ENCODE measurements at regions not wholly inside any gene's neighbourhood (a gene's known extent, or its start where the extent isn't known, plus 50 kb on each side); places are given as distances from the start of the nearest gene placed in this dataset.
A peak's percentile ranks its signal among the peaks of the same experiment; 100 is the strongest.

DNA sequence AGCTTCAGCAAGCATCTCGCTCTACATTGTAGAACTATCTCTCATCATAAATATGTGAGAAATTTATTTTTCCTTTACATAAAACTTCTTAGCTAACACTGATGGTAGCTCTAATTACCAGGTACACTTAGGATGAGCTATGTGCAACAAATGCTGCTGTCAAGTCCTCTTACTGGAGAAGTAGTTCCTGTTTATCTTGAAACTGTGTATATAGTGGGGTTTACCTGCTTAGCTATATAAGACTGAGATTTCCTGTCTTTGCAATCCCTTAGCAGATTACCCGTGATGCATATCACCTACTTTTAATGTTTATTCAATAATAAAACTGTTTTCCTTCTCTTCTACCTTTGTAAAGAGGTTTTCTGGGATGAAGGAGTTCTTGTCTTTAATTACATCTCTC lies 98.0 kb upstream of the USP15 start:
- no peak for DNase-seq (ENCODE audit: low read depth)
- Histone ChIP-seq H3K27me3 (ENCODE audit: control insufficient read depth, insufficient read depth, low read length) (no peaks in the 10 kb centered on the region), H3K36me3 (ENCODE audit: control insufficient read depth, insufficient read depth, low read length) (no peaks in the 10 kb centered on the region), H3K4me3 (ENCODE audit: low read depth, low read length) (no peak overlapping the region)
- ChIA-PET CTCF (no interaction called here), POLR2A (no interaction called here)
- TF ChIP-seq, protein P1, sequence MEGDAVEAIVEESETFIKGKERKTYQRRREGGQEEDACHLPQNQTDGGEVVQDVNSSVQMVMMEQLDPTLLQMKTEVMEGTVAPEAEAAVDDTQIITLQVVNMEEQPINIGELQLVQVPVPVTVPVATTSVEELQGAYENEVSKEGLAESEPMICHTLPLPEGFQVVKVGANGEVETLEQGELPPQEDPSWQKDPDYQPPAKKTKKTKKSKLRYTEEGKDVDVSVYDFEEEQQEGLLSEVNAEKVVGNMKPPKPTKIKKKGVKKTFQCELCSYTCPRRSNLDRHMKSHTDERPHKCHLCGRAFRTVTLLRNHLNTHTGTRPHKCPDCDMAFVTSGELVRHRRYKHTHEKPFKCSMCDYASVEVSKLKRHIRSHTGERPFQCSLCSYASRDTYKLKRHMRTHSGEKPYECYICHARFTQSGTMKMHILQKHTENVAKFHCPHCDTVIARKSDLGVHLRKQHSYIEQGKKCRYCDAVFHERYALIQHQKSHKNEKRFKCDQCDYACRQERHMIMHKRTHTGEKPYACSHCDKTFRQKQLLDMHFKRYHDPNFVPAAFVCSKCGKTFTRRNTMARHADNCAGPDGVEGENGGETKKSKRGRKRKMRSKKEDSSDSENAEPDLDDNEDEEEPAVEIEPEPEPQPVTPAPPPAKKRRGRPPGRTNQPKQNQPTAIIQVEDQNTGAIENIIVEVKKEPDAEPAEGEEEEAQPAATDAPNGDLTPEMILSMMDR (IDR thresholded peaks at IDR 0.05; ENCODE audit: insufficient read depth, low read depth, low read length): no peak

DNA sequence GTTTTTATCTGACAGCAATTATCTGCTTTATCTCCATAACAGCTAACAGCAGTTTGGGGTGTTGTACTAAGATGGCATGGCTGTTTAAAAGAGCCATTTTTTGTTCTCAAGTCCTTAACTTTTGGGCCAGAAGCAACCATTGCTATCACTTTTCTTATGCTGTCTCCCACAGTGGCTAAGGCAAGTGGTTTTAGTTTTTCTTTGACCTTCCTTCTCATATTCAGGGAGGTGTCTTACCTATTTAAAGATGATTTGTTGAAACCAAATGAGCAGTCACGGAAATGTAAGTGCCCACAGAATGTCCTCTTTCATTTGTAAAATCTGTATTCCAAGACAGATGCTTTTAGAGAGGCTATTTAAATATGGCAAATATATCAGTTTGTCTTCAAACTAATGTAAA lies 96.8 kb upstream of the USP15 start:
- no peak overlapping the region for H3K4me3 ChIP-seq (ENCODE audit: low read depth, low read length)
- CTCF ChIA-PET: no interaction called here
- no peaks in the 10 kb centered on the region for H3K36me3 ChIP-seq (ENCODE audit: control insufficient read depth, insufficient read depth, low read length)
- DNase-seq (ENCODE audit: low read depth): no peak
- H3K27me3 ChIP-seq (ENCODE audit: control insufficient read depth, insufficient read depth, low read length): no peaks in the 10 kb centered on the region
- POLR2A ChIA-PET: no interaction called here
- TF ChIP-seq, protein P1 (IDR thresholded peaks at IDR 0.05; ENCODE audit: insufficient read depth, low read depth, low read length): no peak

DNA sequence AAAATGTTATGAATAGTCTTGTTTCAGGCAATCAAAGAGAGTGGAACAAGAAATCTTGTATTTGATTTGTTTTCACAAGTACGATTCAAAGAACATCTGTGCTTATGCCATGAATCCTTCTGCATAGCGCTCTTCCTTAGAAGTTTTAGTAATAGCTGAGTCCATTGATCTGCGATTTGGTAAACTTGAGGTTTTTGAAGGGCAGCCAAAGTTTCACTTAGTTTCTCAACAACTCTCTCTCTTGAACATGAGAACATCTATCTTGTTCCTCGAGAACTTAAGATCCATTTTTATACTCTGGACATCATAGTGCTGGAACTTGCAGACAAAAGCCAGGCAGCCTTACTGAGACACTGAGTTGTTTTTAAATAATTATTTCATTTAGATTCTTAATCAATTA lies 96.2 kb upstream of the USP15 start:
- CTCF ChIA-PET: interaction anchor here (1.4 kb wide), 1 partner anchor 16 kb away, joined by 3 read pairs; no protein-coding TSS in a partner anchor
- no peak for DNase-seq (ENCODE audit: low read depth)
- no peaks in the 10 kb centered on the region for H3K36me3 ChIP-seq (ENCODE audit: control insufficient read depth, insufficient read depth, low read length)
- TF ChIP-seq, protein P1 (IDR thresholded peaks at IDR 0.05; ENCODE audit: insufficient read depth, low read depth, low read length): no peak
- H3K4me3 ChIP-seq (ENCODE audit: low read depth, low read length): no peak overlapping the region
- H3K27me3 ChIP-seq (ENCODE audit: control insufficient read depth, insufficient read depth, low read length): no peaks in the 10 kb centered on the region
- POLR2A ChIA-PET: no interaction called here

DNA sequence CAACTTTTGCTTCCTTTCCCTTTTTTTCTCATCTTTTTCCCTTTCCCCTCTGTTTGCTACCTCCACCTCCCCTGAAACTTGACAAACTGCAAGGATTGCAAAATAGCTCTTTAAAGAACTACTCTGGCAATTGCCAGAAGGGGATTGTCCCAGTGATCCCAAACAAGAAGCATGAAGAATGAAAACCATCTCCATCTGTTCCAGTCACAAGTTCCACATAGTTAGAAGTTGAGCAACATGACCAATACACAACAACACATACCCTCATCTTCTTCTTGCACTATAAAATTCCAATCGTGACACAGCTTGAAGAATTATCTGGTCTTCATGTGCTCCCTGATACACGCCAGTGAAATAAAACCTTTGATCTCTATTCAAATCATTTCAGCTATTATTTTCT lies 93.7 kb upstream of the USP15 start:
- TF ChIP-seq, protein P1 (IDR thresholded peaks at IDR 0.05; ENCODE audit: insufficient read depth, low read depth, low read length): no peak
- peak; percentile 51 for DNase-seq (ENCODE audit: low read depth)
- POLR2A ChIA-PET: no interaction called here
- no peaks in the 10 kb centered on the region for H3K27me3 ChIP-seq (ENCODE audit: control insufficient read depth, insufficient read depth, low read length)
- CTCF ChIA-PET: interaction anchor here (0.6 kb wide), 1 partner anchor 1609 kb away, joined by 3 read pairs; no protein-coding TSS in a partner anchor
- no peaks in the 10 kb centered on the region for H3K36me3 ChIP-seq (ENCODE audit: control insufficient read depth, insufficient read depth, low read length)
- no peak overlapping the region for H3K4me3 ChIP-seq (ENCODE audit: low read depth, low read length)

GRCh38 chr12:62168411-62168810 lies 91.8 kb upstream of the USP15 start:
- no peak for DNase-seq (ENCODE audit: low read depth)
- TF ChIP-seq, protein P1 (IDR thresholded peaks at IDR 0.05; ENCODE audit: insufficient read depth, low read depth, low read length): no peak
- Histone ChIP-seq H3K27me3 (ENCODE audit: control insufficient read depth, insufficient read depth, low read length) (no peaks in the 10 kb centered on the region), H3K4me3 (ENCODE audit: low read depth, low read length) (no peak overlapping the region), H3K36me3 (ENCODE audit: control insufficient read depth, insufficient read depth, low read length) (no peaks in the 10 kb centered on the region)
- POLR2A ChIA-PET: no interaction called here
- CTCF ChIA-PET: no interaction called here

Data from BJ (cell line).